Activated T-helper 1 cell treated with anti-CD3 and anti-CD28 coated beads, Interleukin-12 subunit alpha, Interleukin-12 subunit beta, Interleukin-2, Interleukin-4 antibody, amounts not matched to agents 30 ng/mL and 10 ng/mL and 1 ng/mL, durations not matched to agents 14 hours and 24 hours and 36 hours (primary cell): ENCODE measurements at regions not wholly inside any gene's neighbourhood (a gene's known extent, or its start where the extent isn't known, plus 50 kb on each side); places are given as distances from the start of the nearest gene placed in this dataset.

ENCODE experiments used
- DNase-seq: peaks from one replicate; pipeline ENCODE4 v3.0.0; 2021; ENCODE audit warnings: low spot score
- H3K27ac Mint-ChIP-seq: one replicate; pipeline ENCODE4 v1.8.0; 2021; ENCODE audit warnings: mild to moderate bottlenecking, mixed read lengths
- H3K27me3 Mint-ChIP-seq: one replicate; pipeline ENCODE4 v1.8.0; 2022; ENCODE audit warnings: mild to moderate bottlenecking, moderate library complexity, mixed read lengths; ENCODE audit not compliant: insufficient read depth
- H3K36me3 Mint-ChIP-seq: one replicate; pipeline ENCODE4 v1.8.0; 2021; ENCODE audit warnings: low read depth, mixed read lengths
- H3K4me1 Mint-ChIP-seq: one replicate; pipeline ENCODE4 v1.8.0; 2021; ENCODE audit warnings: low read depth, mixed read lengths
- H3K4me3 Mint-ChIP-seq: one replicate; pipeline ENCODE4 v1.8.0; 2021; ENCODE audit warnings: mild to moderate bottlenecking, moderate library complexity, mixed read lengths
- H3K9me3 Mint-ChIP-seq: one replicate; pipeline ENCODE4 v1.8.0; 2021; ENCODE audit warnings: mixed read lengths
- intact Hi-C: fragments of 100-400 bp; cut with micrococcal nuclease; formaldehyde crosslinking; loops from one replicate; pipeline ENCODE4 v1.15.1; 2024

GRCh38 chr20:22008456-22008855 is 303.0 kb downstream of the PAX1 start:
- Mint-ChIP-seq H3K4me1 (no peaks in the 10 kb centered on the region), H3K36me3 (no peaks in the 10 kb centered on the region), H3K27ac (no peak overlapping the region), H3K4me3 (no peak overlapping the region), H3K9me3 (peaks cover 14% of the 10 kb centered on the region), H3K27me3 (no peaks in the 10 kb centered on the region)
- no peak for DNase-seq
- intact Hi-C loops: no loop called here

GRCh38 chr20:22006306-22006705 is 300.8 kb downstream of the PAX1 start:
- Mint-ChIP-seq H3K36me3 (no peaks in the 10 kb centered on the region), H3K9me3 (peaks cover 14% of the 10 kb centered on the region), H3K4me1 (no peaks in the 10 kb centered on the region), H3K4me3 (no peak overlapping the region), H3K27me3 (no peaks in the 10 kb centered on the region), H3K27ac (no peak overlapping the region)
- intact Hi-C loops: no loop called here
- DNase-seq: no peak

GRCh38 chr20:22005535-22005934 is 300.1 kb downstream of the PAX1 start:
- Mint-ChIP-seq H3K36me3 (no peaks in the 10 kb centered on the region), H3K4me3 (no peak overlapping the region), H3K4me1 (no peaks in the 10 kb centered on the region), H3K9me3 (peaks cover 14% of the 10 kb centered on the region), H3K27me3 (no peaks in the 10 kb centered on the region), H3K27ac (no peak overlapping the region)
- intact Hi-C loops: no loop called here
- no peak for DNase-seq

GRCh38 chr20:22004946-22005345 is 299.5 kb downstream of the PAX1 start:
- Mint-ChIP-seq H3K27ac (no peak overlapping the region), H3K36me3 (no peaks in the 10 kb centered on the region), H3K4me3 (no peak overlapping the region), H3K9me3 (peaks cover 18% of the 10 kb centered on the region), H3K27me3 (no peaks in the 10 kb centered on the region), H3K4me1 (no peaks in the 10 kb centered on the region)
- intact Hi-C loops: no loop called here
- DNase-seq: no peak

GRCh38 chr20:22003680-22004079 is 298.2 kb downstream of the PAX1 start:
- H3K36me3 Mint-ChIP-seq: no peaks in the 10 kb centered on the region
- intact Hi-C loops: no loop called here
- DNase-seq: no peak
- H3K4me1 Mint-ChIP-seq: no peaks in the 10 kb centered on the region
- peaks cover 14% of the 10 kb centered on the region for H3K9me3 Mint-ChIP-seq
- H3K27me3 Mint-ChIP-seq: no peaks in the 10 kb centered on the region
- no peak overlapping the region for H3K4me3 Mint-ChIP-seq
- no peak overlapping the region for H3K27ac Mint-ChIP-seq

- H3K36me3 Mint-ChIP-seq: no peaks in the 10 kb centered on the region
- DNase-seq: no peak
- H3K27me3 Mint-ChIP-seq: no peaks in the 10 kb centered on the region
- no peak overlapping the region for H3K4me3 Mint-ChIP-seq
- H3K9me3 Mint-ChIP-seq: peaks cover 4% of the 10 kb centered on the region
- no peak overlapping the region for H3K27ac Mint-ChIP-seq
- intact Hi-C loops: no loop called here
- no peaks in the 10 kb centered on the region for H3K4me1 Mint-ChIP-seq
Measured at GRCh38 chr20:22001886-22002285, 296.4 kb downstream of the PAX1 start.

GRCh38 chr20:21995461-21995860 is 290.0 kb downstream of the PAX1 start:
- DNase-seq: no peak
- Mint-ChIP-seq H3K36me3 (no peaks in the 10 kb centered on the region), H3K9me3 (peaks cover 22% of the 10 kb centered on the region), H3K4me1 (no peaks in the 10 kb centered on the region), H3K27me3 (no peaks in the 10 kb centered on the region), H3K4me3 (no peak overlapping the region), H3K27ac (no peak overlapping the region)
- intact Hi-C loops: loop anchor here (5.0 kb wide), 1 partner anchor 33 kb away; no protein-coding TSS in a partner anchor

- H3K4me3 Mint-ChIP-seq: no peak overlapping the region
Measured at GRCh38 chr20:21994203-21994602, 288.7 kb downstream of the PAX1 start.

GRCh38 chr20:21982559-21982958 is 277.1 kb downstream of the PAX1 start:
- Mint-ChIP-seq H3K4me3 (no peak overlapping the region), H3K9me3 (peaks cover 47% of the 10 kb centered on the region), H3K36me3 (no peaks in the 10 kb centered on the region), H3K4me1 (no peaks in the 10 kb centered on the region), H3K27ac (no peak overlapping the region), H3K27me3 (no peaks in the 10 kb centered on the region)
- intact Hi-C loops: no loop called here
- no peak for DNase-seq

More at GRCh38 chr20:21994203-21994602, 288.7 kb downstream of the PAX1 start:
- intact Hi-C loops: no loop called here
- no peak overlapping the region for H3K27ac Mint-ChIP-seq
- no peaks in the 10 kb centered on the region for H3K36me3 Mint-ChIP-seq
- H3K9me3 Mint-ChIP-seq: peaks cover 21% of the 10 kb centered on the region
- DNase-seq: no peak
- H3K27me3 Mint-ChIP-seq: no peaks in the 10 kb centered on the region
- H3K4me1 Mint-ChIP-seq: no peaks in the 10 kb centered on the region

GRCh38 chr20:21981597-21982344 is 276.3 kb downstream of the PAX1 start:
- peaks cover 43% of the 10 kb centered on the region for H3K9me3 Mint-ChIP-seq
- intact Hi-C loops: no loop called here

GRCh38 chr20:21981179-21981578 is 275.7 kb downstream of the PAX1 start:
- no peak overlapping the region for H3K27ac Mint-ChIP-seq
- intact Hi-C loops: no loop called here
- H3K9me3 Mint-ChIP-seq: peaks cover 44% of the 10 kb centered on the region
- H3K4me3 Mint-ChIP-seq: no peak overlapping the region
- H3K27me3 Mint-ChIP-seq: no peaks in the 10 kb centered on the region
- DNase-seq: no peak
- H3K4me1 Mint-ChIP-seq: no peaks in the 10 kb centered on the region
- H3K36me3 Mint-ChIP-seq: no peaks in the 10 kb centered on the region

More at GRCh38 chr20:21981597-21982344, 276.3 kb downstream of the PAX1 start:
- H3K4me1 Mint-ChIP-seq: no peaks in the 10 kb centered on the region
- H3K4me3 Mint-ChIP-seq: no peak overlapping the region
- no peak overlapping the region for H3K27ac Mint-ChIP-seq
- no peaks in the 10 kb centered on the region for H3K27me3 Mint-ChIP-seq
- H3K36me3 Mint-ChIP-seq: no peaks in the 10 kb centered on the region
- no peak for DNase-seq

GRCh38 chr20:21971436-21971835 is 266.0 kb downstream of the PAX1 start:
- H3K9me3 Mint-ChIP-seq: peaks cover 20% of the 10 kb centered on the region
- DNase-seq: no peak
- no peaks in the 10 kb centered on the region for H3K27me3 Mint-ChIP-seq
- H3K27ac Mint-ChIP-seq: no peak overlapping the region
- H3K4me3 Mint-ChIP-seq: no peak overlapping the region
- H3K36me3 Mint-ChIP-seq: no peaks in the 10 kb centered on the region
- H3K4me1 Mint-ChIP-seq: no peaks in the 10 kb centered on the region
- intact Hi-C loops: no loop called here

- H3K4me3 Mint-ChIP-seq: no peak overlapping the region
Measured at GRCh38 chr20:21968486-21968885, 263.0 kb downstream of the PAX1 start.

GRCh38 chr20:21967481-21967880 is 262.0 kb downstream of the PAX1 start:
- Mint-ChIP-seq H3K9me3 (peaks cover 16% of the 10 kb centered on the region), H3K4me3 (no peak overlapping the region), H3K27ac (no peak overlapping the region), H3K27me3 (no peaks in the 10 kb centered on the region), H3K4me1 (no peaks in the 10 kb centered on the region), H3K36me3 (no peaks in the 10 kb centered on the region)
- DNase-seq: no peak
- intact Hi-C loops: no loop called here

More at GRCh38 chr20:21968486-21968885, 263.0 kb downstream of the PAX1 start:
- Mint-ChIP-seq H3K27ac (no peak overlapping the region), H3K4me1 (no peaks in the 10 kb centered on the region), H3K36me3 (no peaks in the 10 kb centered on the region), H3K27me3 (no peaks in the 10 kb centered on the region), H3K9me3 (peaks cover 16% of the 10 kb centered on the region)
- DNase-seq: no peak
- intact Hi-C loops: no loop called here
